ENCODE measurements at regions not wholly inside any gene's neighbourhood (a gene's known extent, or its start where the extent isn't known, plus 50 kb on each side); places are given as distances from the start of the nearest gene placed in this dataset.

DNA sequence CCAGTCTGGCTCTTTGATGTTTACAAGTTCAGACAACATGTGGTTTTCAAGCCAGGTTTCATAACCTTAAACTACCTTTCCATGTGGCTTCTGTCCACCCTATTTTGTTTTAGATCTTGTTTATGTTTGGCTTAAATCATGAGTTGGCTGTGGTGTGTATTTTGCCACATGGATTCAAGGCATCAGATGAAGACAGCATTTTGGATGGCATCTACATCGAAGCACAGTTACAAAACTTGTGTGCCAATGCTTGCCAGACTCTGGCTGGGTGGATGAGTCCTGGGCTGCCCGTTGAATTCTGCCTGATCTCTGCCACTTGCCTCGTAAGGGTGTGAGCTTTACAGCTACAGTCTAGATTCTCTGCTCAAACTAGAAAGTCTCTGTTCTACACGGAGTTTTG is 335.3 kb downstream of the MYCN start (continued):
- TF ChIP-seq TAF7 (optimal IDR thresholded peaks at IDR 0.05; ENCODE audit: borderline replicate concordance, low read depth, low read length) (no peak), USF2 (IDR thresholded peaks at IDR 0.05; ENCODE audit: low read length) (no peak), SRF (IDR thresholded peaks at IDR 0.05; ENCODE audit: low read depth, low read length) (no peak)

All from H1 (cell line).